Breast epithelium (tissue), 3 donors: ENCODE measurements at regions not wholly inside any gene's neighbourhood (a gene's known extent, or its start where the extent isn't known, plus 50 kb on each side); places are given as distances from the start of the nearest gene placed in this dataset.

ENCODE experiments used
- CTCF ChIP-seq, 3 donors: fragments of 450-650 bp; IDR thresholded peaks; one replicate each; pipeline ENCODE4 v1.5.1; 2016 to 2017; ENCODE audit warnings: antibody characterized with exemption in 3 of 3, mild to moderate bottlenecking in 3 of 3, moderate library complexity in 3 of 3
- POLR2A ChIP-seq: fragments of 450-650 bp; IDR thresholded peaks from one replicate; pipeline ENCODE4 v1.6.1; 2016; ENCODE audit warnings: antibody characterized with exemption, mild to moderate bottlenecking, moderate library complexity
- POLR2AphosphoS5 ChIP-seq, 3 donors: sonication (generic); formaldehyde crosslinking; IDR thresholded peaks; one replicate each; pipeline ENCODE4 v1.6.1; 2017; ENCODE audit warnings: antibody characterized with exemption in 3 of 3

DNA sequence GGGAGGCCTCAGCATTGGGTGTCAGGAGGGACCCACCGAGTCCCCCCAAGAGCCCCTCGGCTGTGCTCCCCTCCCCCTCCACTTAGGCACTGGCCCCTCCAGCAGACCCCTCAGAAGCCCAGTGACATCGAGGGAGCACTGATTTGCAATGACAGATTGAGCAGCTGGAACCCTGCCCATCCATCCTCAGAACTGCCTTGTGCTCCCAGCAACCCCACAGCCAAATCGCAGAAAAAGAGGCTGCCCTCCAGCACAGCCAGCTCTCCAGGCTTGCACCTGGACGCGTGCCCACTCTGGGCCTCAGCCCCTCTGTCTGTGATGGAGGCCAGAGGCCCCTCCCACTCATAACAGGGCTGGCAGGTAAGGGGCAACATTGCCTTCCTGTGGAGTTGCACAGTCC lies 123.2 kb upstream of the VSTM2B start:
- TF ChIP-seq CTCF (IDR thresholded peaks at IDR 0.05) = no peak
- no peak for TF ChIP-seq POLR2A
- TF ChIP-seq POLR2AphosphoS5 (IDR thresholded peaks at IDR 0.05) = no peak
